ENCODE measurements at regions not wholly inside any gene's neighbourhood (a gene's known extent, or its start where the extent isn't known, plus 50 kb on each side); places are given as distances from the start of the nearest gene placed in this dataset.
A peak's percentile ranks its signal among the peaks of the same experiment; 100 is the strongest.
"Not testable (repeated sequence)": the region's sequence is repeated elsewhere in the genome, so short reads cannot be mapped to it uniquely, and the experiment has no call there.

GRCh38 chrX:25130619-25131018 lies 114.9 kb upstream of the ARX start:
- no peak for ATAC-seq

- ATAC-seq, result no peak
Measured at GRCh38 chrX:25125483-25125882, 109.7 kb upstream of the ARX start.

- ATAC-seq, result no peak
Measured at GRCh38 chrX:25124391-25124790, 108.6 kb upstream of the ARX start.

- ATAC-seq, result no peak
Measured at GRCh38 chrX:25112156-25112555, 96.4 kb upstream of the ARX start.

- ATAC-seq, result no peak
Measured at GRCh38 chrX:25108481-25108880, 92.7 kb upstream of the ARX start.

GRCh38 chrX:25105221-25105620 lies 89.5 kb upstream of the ARX start:
- ATAC-seq, result no peak

- no peak for ATAC-seq
Measured at GRCh38 chrX:25096522-25097045, 80.8 kb upstream of the ARX start.

- not testable (repeated sequence) for ATAC-seq
Measured at GRCh38 chrX:25091152-25091551, 75.4 kb upstream of the ARX start.

GRCh38 chrX:25084446-25084845 lies 68.7 kb upstream of the ARX start:
- ATAC-seq, result no peak

GRCh38 chrX:25083661-25084060 lies 67.9 kb upstream of the ARX start:
- peak; percentile 68 to 76 for ATAC-seq

- no peak for ATAC-seq
Measured at GRCh38 chrX:25079020-25079419, 63.3 kb upstream of the ARX start.

- no peak for ATAC-seq
Measured at GRCh38 chrX:25076941-25077500, 61.3 kb upstream of the ARX start.

GRCh38 chrX:25072247-25072646 lies 56.5 kb upstream of the ARX start:
- no peak for ATAC-seq

- no peak for ATAC-seq
Measured at GRCh38 chrX:25070038-25070437, 54.3 kb upstream of the ARX start.

GRCh38 chrX:25069209-25069608 lies 53.4 kb upstream of the ARX start:
- no peak for ATAC-seq

GRCh38 chrX:25068340-25068739 lies 52.6 kb upstream of the ARX start:
- no peak for ATAC-seq

GRCh38 chrX:25067271-25068172 lies 51.8 kb upstream of the ARX start:
- peak; percentile 83 to 86 for ATAC-seq

- no peak for ATAC-seq
Measured at GRCh38 chrX:25066131-25066530, 50.4 kb upstream of the ARX start.

Data from activated CD4-positive, CD25-positive, alpha-beta regulatory T cell treated with anti-CD3 and anti-CD28 coated beads, Interleukin-2, amount 50 U/mL, for 24 hours (primary cell).